Uterus (tissue), 3 donors: ENCODE measurements at regions not wholly inside any gene's neighbourhood (a gene's known extent, or its start where the extent isn't known, plus 50 kb on each side); places are given as distances from the start of the nearest gene placed in this dataset.

Source experiments
- DNase-seq, 2 donors: peaks; one replicate each; pipeline ENCODE4 v3.0.0-alpha.2; 2019 to 2020
- H3K27ac ChIP-seq, 2 donors: fragments of 200-600 bp; sonication (generic); 1 replicate in 1 of 2; 2 replicates in 1 of 2; pipeline ENCODE4 v1.5.1; 2016 to 2018
- H3K27me3 ChIP-seq, 2 donors: fragments of 200-600 bp; sonication (generic); one replicate each; pipeline ENCODE4 v1.5.1; 2018 to 2019; ENCODE audit warnings: control low read depth in 1 of 2
- H3K36me3 ChIP-seq, 2 donors: fragments of 200-600 bp; sonication (generic); one replicate each; pipeline ENCODE4 v1.5.1; 2019; ENCODE audit warnings: control low read depth in 1 of 2
- H3K4me1 ChIP-seq, 2 donors: fragments of 200-600 bp; sonication (generic); one replicate each; pipeline ENCODE4 v1.5.1; 2018 to 2019; ENCODE audit warnings: control low read depth in 1 of 2
- H3K4me3 ChIP-seq, 2 donors: fragments of 200-600 bp; sonication (generic); 1 replicate in 1 of 2; 2 replicates in 1 of 2; pipeline ENCODE4 v1.5.1; 2018 to 2019; ENCODE audit warnings: mild to moderate bottlenecking in 1 of 2
- H3K9me3 ChIP-seq, 2 donors: fragments of 200-600 bp; sonication (generic); one replicate each; pipeline ENCODE4 v1.5.1; 2019; ENCODE audit warnings: control low read depth in 1 of 2
- POLR2A ChIP-seq, 2 donors: fragments of 450-650 bp; IDR thresholded peaks; one replicate each; pipeline ENCODE4 v1.6.1; 2016; ENCODE audit warnings: antibody characterized with exemption in 2 of 2, mild to moderate bottlenecking in 1 of 2, moderate library complexity in 1 of 2
- intact Hi-C: fragments of 100-400 bp; cut with DNase I; formaldehyde crosslinking; loops from one replicate; pipeline ENCODE4 v1.15.1; 2023; ENCODE audit warnings: low total_unique reads
- TF ChIP-seq, protein P1 (sequence below), 4 experiments: fragments of 200-600 bp in 2 of 4; fragments of 450-650 bp in 2 of 4; sonication (generic) in 2 of 4; IDR thresholded peaks; one replicate each; pipeline ENCODE4 v1.5.1; 2016 to 2019; ENCODE audit warnings: antibody characterized with exemption in 4 of 4, mild to moderate bottlenecking in 2 of 4, moderate library complexity in 1 of 4
- donor health status: DM: yes; HTN: yes; CAD: no.

DNA sequence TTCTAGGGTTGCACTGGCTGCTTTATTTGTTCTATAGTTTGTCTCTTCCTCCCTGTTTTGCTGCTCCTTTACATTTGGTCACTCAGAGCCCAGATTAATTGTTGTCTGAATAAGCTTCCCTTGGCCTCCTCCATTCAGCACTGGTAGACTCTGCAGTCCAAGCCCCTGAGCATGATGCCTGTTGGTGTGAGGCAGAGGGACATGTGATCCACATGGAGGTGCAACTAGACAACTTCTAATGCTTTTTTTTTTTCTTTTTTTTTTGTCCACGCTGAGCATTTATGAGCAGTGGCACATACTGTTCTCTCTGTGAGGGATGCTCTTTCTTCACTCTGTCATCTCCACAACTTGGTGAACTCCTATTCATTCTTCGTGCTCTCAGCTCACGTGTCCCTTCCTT lies 167.3 kb upstream of the TBC1D5 start:
- Histone ChIP-seq H3K36me3 (no peaks in the 10 kb centered on the region), H3K27me3 (no peaks in the 10 kb centered on the region), H3K4me1 (no peaks in the 10 kb centered on the region), H3K27ac (no peak overlapping the region), H3K9me3 (no peaks in the 10 kb centered on the region), H3K4me3 (no peak overlapping the region)
- TF ChIP-seq, protein P1, sequence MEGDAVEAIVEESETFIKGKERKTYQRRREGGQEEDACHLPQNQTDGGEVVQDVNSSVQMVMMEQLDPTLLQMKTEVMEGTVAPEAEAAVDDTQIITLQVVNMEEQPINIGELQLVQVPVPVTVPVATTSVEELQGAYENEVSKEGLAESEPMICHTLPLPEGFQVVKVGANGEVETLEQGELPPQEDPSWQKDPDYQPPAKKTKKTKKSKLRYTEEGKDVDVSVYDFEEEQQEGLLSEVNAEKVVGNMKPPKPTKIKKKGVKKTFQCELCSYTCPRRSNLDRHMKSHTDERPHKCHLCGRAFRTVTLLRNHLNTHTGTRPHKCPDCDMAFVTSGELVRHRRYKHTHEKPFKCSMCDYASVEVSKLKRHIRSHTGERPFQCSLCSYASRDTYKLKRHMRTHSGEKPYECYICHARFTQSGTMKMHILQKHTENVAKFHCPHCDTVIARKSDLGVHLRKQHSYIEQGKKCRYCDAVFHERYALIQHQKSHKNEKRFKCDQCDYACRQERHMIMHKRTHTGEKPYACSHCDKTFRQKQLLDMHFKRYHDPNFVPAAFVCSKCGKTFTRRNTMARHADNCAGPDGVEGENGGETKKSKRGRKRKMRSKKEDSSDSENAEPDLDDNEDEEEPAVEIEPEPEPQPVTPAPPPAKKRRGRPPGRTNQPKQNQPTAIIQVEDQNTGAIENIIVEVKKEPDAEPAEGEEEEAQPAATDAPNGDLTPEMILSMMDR (IDR thresholded peaks at IDR 0.05) = no peak
- TF ChIP-seq POLR2A (IDR thresholded peaks at IDR 0.05) = no peak
- DNase-seq = no peak
- intact Hi-C loops = no loop called here

GRCh38 chr3:17908399-17909191 lies 166.2 kb upstream of the TBC1D5 start:
- TF ChIP-seq POLR2A (IDR thresholded peaks at IDR 0.05) = no peak
- TF ChIP-seq, protein P1 (IDR thresholded peaks at IDR 0.05) = no peak
- H3K4me1 ChIP-seq = no peaks in the 10 kb centered on the region
- no peaks in the 10 kb centered on the region for H3K27me3 ChIP-seq
- intact Hi-C loops = no loop called here
- H3K4me3 ChIP-seq = no peak overlapping the region
- no peak overlapping the region for H3K27ac ChIP-seq
- no peaks in the 10 kb centered on the region for H3K36me3 ChIP-seq
- H3K9me3 ChIP-seq = no peaks in the 10 kb centered on the region
- no peak for DNase-seq

DNA sequence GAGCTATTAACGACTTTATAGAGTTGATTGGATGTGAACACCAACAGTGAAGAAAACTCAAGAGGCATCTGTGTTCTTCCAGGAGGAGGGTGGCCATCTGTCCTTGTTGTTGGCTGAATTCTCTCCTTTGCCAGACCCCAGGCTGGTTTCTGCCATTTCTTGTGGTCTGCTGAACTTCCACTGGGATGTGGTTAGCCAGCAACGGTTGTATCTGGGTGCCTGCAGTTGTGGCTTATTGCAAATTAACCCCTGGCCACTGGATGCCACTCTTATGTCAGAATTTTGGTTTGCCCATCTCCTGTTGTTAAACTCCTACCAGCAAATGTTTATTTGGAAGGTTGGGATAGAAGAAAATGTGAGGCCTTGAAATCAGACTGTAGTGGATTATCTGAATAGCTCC lies 163.6 kb upstream of the TBC1D5 start:
- H3K4me3 ChIP-seq = no peak overlapping the region
- no peaks in the 10 kb centered on the region for H3K36me3 ChIP-seq
- no peaks in the 10 kb centered on the region for H3K9me3 ChIP-seq
- no peak for DNase-seq
- no peak for TF ChIP-seq POLR2A (IDR thresholded peaks at IDR 0.05)
- TF ChIP-seq, protein P1 (IDR thresholded peaks at IDR 0.05) = no peak
- H3K27me3 ChIP-seq = no peaks in the 10 kb centered on the region
- intact Hi-C loops = no loop called here
- no peaks in the 10 kb centered on the region for H3K4me1 ChIP-seq
- H3K27ac ChIP-seq = no peak overlapping the region

DNA sequence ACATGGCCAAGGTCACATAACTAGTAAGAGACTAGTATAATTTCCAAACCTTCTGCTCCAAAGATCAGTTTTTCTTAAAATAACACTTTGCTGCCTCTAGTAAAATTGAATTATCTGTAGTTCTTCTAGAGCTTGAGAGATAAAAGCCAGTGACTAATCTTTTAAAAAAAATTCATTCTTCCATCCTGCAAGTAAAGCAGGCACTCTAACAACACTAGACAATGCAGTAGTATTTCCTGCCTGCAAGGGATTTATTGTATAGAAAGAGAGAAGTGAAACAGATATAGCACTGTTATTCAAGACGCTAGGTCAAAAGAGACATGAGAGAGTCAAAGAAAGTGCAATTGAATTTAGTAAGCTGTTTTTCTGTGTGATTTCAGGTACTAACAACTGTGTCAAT lies 159.5 kb upstream of the TBC1D5 start:
- TF ChIP-seq, protein P1 (IDR thresholded peaks at IDR 0.05) = no peak
- TF ChIP-seq POLR2A (IDR thresholded peaks at IDR 0.05) = no peak
- Histone ChIP-seq H3K27ac (no peak overlapping the region), H3K27me3 (no peaks in the 10 kb centered on the region), H3K36me3 (no peaks in the 10 kb centered on the region), H3K9me3 (no peaks in the 10 kb centered on the region), H3K4me3 (no peak overlapping the region), H3K4me1 (no peaks in the 10 kb centered on the region)
- no peak for DNase-seq
- intact Hi-C loops = no loop called here

DNA sequence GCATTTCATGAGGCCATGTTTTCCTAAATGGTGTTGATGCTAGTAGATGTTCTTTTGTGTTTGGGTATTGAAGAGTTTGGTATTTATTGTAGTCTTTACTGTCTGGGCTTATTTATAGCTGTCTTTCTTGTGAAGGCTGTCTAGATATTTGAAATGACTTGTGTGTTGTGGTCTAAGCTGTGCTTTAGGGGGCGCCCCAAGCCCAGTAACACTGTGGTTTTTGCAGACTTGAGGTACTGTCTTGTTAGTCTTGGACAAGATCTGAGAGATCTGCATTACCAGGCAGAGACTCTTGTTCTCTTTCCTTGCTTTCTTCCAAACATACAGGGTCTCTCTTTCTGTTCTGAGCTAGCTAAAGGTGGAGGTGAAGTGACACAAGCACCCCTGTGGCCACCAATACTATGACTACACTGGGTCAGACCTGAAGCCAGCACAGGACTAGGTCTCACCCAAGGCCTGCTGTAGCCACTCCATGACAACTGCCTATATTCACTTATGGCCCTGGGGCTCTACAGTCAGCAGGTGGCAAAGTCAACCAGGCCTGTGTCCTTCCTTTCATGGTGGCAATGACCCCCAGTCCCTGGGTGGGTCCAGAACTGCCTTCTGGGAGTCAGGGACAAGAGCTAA lies 152.1 kb upstream of the TBC1D5 start:
- H3K4me1 ChIP-seq = no peaks in the 10 kb centered on the region
- no peak overlapping the region for H3K27ac ChIP-seq
- TF ChIP-seq, protein P1 (IDR thresholded peaks at IDR 0.05) = no peak
- no peak for TF ChIP-seq POLR2A (IDR thresholded peaks at IDR 0.05)
- no peak overlapping the region for H3K4me3 ChIP-seq
- no peaks in the 10 kb centered on the region for H3K36me3 ChIP-seq
- H3K27me3 ChIP-seq = no peaks in the 10 kb centered on the region
- DNase-seq = no peak
- intact Hi-C loops = no loop called here
- H3K9me3 ChIP-seq = no peaks in the 10 kb centered on the region
